ENCODE measurements at regions not wholly inside any gene's neighbourhood (a gene's known extent, or its start where the extent isn't known, plus 50 kb on each side); places are given as distances from the start of the nearest gene placed in this dataset.

DNA sequence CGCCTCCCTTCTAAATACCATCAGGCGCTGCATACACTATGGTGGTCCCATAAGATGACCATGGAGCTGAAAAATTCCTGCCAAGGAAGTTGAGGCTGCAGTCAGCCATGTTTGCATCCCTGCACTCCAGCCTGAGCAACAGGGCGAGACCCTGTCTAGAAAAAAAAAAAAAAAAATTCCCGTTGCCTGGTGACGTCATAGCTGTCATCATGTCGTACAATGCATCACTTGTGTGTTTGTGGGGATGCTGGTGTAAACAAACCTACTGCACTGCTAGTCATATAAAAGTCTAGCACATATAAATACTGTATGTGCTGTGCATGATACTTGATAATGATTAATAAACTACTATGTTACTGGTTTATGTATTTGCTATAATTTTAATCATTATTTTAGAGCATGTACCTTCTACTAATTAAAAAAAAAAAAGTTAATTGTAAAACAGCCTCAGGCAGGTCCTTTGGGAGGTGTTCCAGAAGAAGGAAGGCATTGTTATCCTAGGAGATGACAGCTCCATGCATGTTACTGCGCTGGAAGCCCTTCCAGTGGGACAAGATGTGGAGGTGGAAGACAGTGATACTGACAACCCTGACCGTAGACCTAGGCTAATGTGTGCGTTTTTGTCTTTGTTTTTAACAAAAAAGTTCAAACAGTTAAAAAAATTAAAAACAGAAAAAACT lies 132.6 kb downstream of the BANF2 start:
- 81 to 90% (median 85%) methylated on average over 9 of the region's 9 CpGs for WGBS, 5 donors
- intact Hi-C loops (cut with DNase I; ENCODE audit: low total_unique reads) = no loop called here
- no peak for TF ChIP-seq EP300 (IDR thresholded peaks at IDR 0.05)
- TF ChIP-seq POLR2A (IDR thresholded peaks at IDR 0.05) = no peak
- TF ChIP-seq, protein P1, sequence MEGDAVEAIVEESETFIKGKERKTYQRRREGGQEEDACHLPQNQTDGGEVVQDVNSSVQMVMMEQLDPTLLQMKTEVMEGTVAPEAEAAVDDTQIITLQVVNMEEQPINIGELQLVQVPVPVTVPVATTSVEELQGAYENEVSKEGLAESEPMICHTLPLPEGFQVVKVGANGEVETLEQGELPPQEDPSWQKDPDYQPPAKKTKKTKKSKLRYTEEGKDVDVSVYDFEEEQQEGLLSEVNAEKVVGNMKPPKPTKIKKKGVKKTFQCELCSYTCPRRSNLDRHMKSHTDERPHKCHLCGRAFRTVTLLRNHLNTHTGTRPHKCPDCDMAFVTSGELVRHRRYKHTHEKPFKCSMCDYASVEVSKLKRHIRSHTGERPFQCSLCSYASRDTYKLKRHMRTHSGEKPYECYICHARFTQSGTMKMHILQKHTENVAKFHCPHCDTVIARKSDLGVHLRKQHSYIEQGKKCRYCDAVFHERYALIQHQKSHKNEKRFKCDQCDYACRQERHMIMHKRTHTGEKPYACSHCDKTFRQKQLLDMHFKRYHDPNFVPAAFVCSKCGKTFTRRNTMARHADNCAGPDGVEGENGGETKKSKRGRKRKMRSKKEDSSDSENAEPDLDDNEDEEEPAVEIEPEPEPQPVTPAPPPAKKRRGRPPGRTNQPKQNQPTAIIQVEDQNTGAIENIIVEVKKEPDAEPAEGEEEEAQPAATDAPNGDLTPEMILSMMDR (IDR thresholded peaks at IDR 0.05) = no peak
- TF ChIP-seq POLR2AphosphoS5 (IDR thresholded peaks at IDR 0.05) = no peak
- H3K4me1 ChIP-seq = peaks cover 0 to 27% (median 9%) of the 10 kb centered on the region in 4 donors
- no peaks in the 10 kb centered on the region for H3K36me3 ChIP-seq
- H3K27me3 ChIP-seq = no peaks in the 10 kb centered on the region
- no peaks in the 10 kb centered on the region for H3K9me3 ChIP-seq
- H3K27ac ChIP-seq = no peak overlapping the region
- H3K4me3 ChIP-seq = no peak overlapping the region
- no peak for DNase-seq

DNA sequence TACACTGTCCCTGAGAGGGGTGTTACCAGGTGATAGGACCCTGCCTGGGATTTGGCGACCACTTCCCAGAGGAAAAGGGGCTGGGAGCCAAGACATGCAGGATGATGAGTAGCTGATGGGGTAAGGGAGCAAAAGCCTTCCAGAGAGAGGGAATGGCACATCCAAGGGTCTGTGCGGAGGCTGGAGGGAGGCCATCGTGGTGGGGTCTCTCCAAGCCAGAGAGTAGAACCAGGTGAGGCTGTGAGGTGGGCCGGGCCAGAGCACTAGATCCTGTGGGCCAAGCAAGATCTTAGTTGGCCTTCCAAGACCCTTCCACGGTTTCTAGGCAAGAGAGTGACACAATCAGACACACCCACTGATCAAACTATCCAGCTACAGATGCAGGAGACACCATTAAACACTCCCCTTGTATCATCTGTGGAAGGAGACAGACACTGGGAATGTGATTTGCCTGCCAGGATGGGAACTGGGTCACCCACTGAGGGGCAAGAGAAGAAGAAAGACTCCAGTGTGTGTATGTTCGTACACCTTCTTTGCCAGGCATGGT lies 128.9 kb downstream of the BANF2 start:
- Histone ChIP-seq H3K4me1 (peaks cover 1 to 17% (median 7%) of the 10 kb centered on the region in 4 donors), H3K36me3 (no peaks in the 10 kb centered on the region), H3K27me3 (no peaks in the 10 kb centered on the region), H3K9me3 (no peaks in the 10 kb centered on the region), H3K27ac (no peak overlapping the region), H3K4me3 (no peak overlapping the region)
- WGBS, 5 donors = 80 to 95% (median 88%) methylated on average over 5 to 6 of the region's 6 CpGs
- TF ChIP-seq, protein P1 (IDR thresholded peaks at IDR 0.05) = no peak
- TF ChIP-seq POLR2A (IDR thresholded peaks at IDR 0.05) (no peak), POLR2AphosphoS5 (IDR thresholded peaks at IDR 0.05) (no peak), EP300 (IDR thresholded peaks at IDR 0.05) (no peak)
- intact Hi-C loops (cut with DNase I; ENCODE audit: low total_unique reads) = no loop called here
- no peak for DNase-seq

DNA sequence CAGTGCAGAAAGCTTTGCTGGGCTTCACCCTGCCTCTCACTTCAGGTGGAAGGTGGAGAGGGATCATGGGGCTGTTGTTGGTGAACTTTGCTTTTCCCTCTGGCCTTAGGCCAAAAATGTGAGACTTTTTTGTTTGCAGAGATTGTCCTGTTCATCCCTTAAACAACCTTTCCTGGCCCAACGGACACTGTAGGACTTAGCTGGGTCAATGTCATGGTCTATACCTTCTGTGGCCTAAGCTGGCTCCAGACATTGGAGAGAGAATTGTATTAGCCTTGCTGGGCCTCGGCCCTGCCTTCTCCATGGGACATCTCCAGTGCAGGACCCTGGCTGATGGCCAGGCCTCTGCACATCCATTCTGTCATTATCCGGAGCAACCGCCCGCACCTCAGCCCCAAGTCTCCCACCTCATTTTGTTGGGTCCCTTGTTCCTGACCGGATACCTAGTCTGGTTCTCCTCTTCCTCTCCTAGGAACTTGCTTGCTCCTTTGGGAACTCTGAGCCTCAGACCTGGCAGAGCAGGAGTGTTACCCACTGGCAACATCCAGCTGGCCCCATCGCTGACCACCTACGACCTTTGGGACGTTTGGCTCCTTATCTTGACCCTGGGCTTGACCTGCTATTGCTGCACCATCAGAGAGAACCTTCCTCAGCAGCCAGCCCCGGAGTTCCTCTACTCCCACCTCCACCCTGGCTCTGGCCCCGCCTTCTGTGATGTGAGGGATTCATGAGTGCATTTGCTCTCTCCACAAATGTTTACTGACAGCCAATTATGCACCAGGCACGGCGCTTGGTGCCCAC lies 128.2 kb downstream of the BANF2 start:
- 78 to 85% (median 83%) methylated on average over 12 to 13 of the region's 13 CpGs for WGBS, 5 donors
- TF ChIP-seq, protein P1 (IDR thresholded peaks at IDR 0.05) = no peak
- TF ChIP-seq POLR2AphosphoS5 (IDR thresholded peaks at IDR 0.05) (no peak), POLR2A (IDR thresholded peaks at IDR 0.05) (no peak), EP300 (IDR thresholded peaks at IDR 0.05) (no peak)

DNA sequence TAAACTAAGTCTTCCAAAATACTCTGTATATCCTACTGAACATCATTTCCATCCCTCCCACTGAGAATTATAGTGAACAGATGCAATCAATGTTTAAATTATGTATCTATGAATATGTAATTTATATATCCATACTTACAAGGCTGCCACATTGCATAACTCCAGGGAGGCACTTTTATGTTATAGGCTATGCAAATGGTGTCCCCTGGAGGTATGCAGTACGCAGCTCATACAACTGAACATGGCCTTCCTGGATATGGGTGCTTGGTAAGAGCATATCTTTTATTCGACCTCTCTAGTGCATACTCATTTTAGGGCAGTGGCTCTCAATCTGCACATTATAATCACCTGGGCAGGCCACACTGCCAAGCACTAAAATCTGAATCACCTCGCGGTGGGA lies 127.3 kb downstream of the BANF2 start:
- H3K36me3 ChIP-seq = no peaks in the 10 kb centered on the region
- H3K27ac ChIP-seq = no peak overlapping the region
- intact Hi-C loops (cut with DNase I; ENCODE audit: low total_unique reads) = no loop called here
- no peaks in the 10 kb centered on the region for H3K27me3 ChIP-seq
- no peak for TF ChIP-seq POLR2A (IDR thresholded peaks at IDR 0.05)
- TF ChIP-seq POLR2AphosphoS5 (IDR thresholded peaks at IDR 0.05) = no peak
- TF ChIP-seq, protein P1 (IDR thresholded peaks at IDR 0.05) = no peak
- no peak for TF ChIP-seq EP300 (IDR thresholded peaks at IDR 0.05)
- no peaks in the 10 kb centered on the region for H3K9me3 ChIP-seq
- WGBS, 5 donors = 76 to 88% (median 88%) methylated on average over 4 of the region's 4 CpGs
- DNase-seq = no peak
- H3K4me1 ChIP-seq = peaks cover 11 to 33% (median 21%) of the 10 kb centered on the region in 4 donors
- no peak overlapping the region for H3K4me3 ChIP-seq

More for the DNA sequence above, 128.2 kb downstream of the BANF2 start:
- H3K27ac ChIP-seq = no peak overlapping the region
- DNase-seq = no peak
- no peaks in the 10 kb centered on the region for H3K9me3 ChIP-seq
- H3K4me3 ChIP-seq = no peak overlapping the region
- H3K4me1 ChIP-seq = peaks cover 6 to 24% (median 12%) of the 10 kb centered on the region in 4 donors
- no peaks in the 10 kb centered on the region for H3K36me3 ChIP-seq
- intact Hi-C loops (cut with DNase I; ENCODE audit: low total_unique reads) = no loop called here
- H3K27me3 ChIP-seq = no peaks in the 10 kb centered on the region

All from stomach (tissue), 8 donors.